GM12878 (cell line): ENCODE measurements at regions not wholly inside any gene's neighbourhood (a gene's known extent, or its start where the extent isn't known, plus 50 kb on each side); places are given as distances from the start of the nearest gene placed in this dataset.

Experiments used
- ATAC-seq: fragments of 200-7000 bp; cut with Tn5 transposase; 3 replicates; pipeline ENCODE4 v1.9.1; 2020; ENCODE audit warnings: mild to moderate bottlenecking, moderate library complexity
- BruUV-seq: library from RNA; stranded (reverse); fragments of 400-500 nt; replicated peaks from 2 replicates; lab custom pipeline; 2021; lab: Mats Ljungman, UMichigan
- CTCF ChIA-PET: fragments of 300-600 bp; sonication (Branson Sonifier 250); formaldehyde crosslinking; extraction: SDS; loops from one replicate; lab custom pipeline; 2021; ENCODE audit warnings: inconsistent platforms; lab: Yijun Ruan, JAX
- POLR2A ChIA-PET: fragments of 350-600 bp; formaldehyde crosslinking; extraction: SDS; loops from one replicate; lab custom pipeline; 2021; ENCODE audit warnings: inconsistent platforms; lab: Charles Lee
- RAD21 ChIA-PET: fragments of 300-600 bp; sonication (Branson Sonifier 250); formaldehyde crosslinking; loops from one replicate; lab custom pipeline; 2023; ENCODE audit warnings: antibody characterized with exemption; ENCODE audit not compliant: unreplicated experiment; lab: Charles Lee
- SMC1A ChIA-PET: fragments of 300-600 bp; sonication (Branson Sonifier 250); formaldehyde crosslinking; loops from one replicate; lab custom pipeline; 2023; ENCODE audit not compliant: unreplicated experiment, uncharacterized antibody; lab: Charles Lee
- DNase-seq: peaks from one replicate; pipeline ENCODE4 v3.0.0-alpha.2; 2011; ENCODE audit warnings: low read depth, low spot score
- FAIRE-seq: peaks from 3 replicates; lab custom pipeline; 2011; peaks lifted over from hg19 to GRCh38; lab: Jason Lieb, UNC
- H2AFZ ChIP-seq: 2 replicates; pipeline ENCODE4 v1.6.0; 2011; ENCODE audit warnings: low read depth, low read length, control low read depth; ENCODE audit not compliant: control insufficient read depth
- H3K27ac ChIP-seq: 2 replicates; pipeline ENCODE4 v1.5.1; 2011; ENCODE audit warnings: control low read depth; ENCODE audit not compliant: control insufficient read depth, insufficient read depth
- H3K27me3 ChIP-seq, 2 experiments: replicated peaks in 1 of 2; 2 replicates each; pipeline versions ENCODE4 v1.6.0 to v1.6.1; 2011; ENCODE audit warnings: low read length in 1 of 2; ENCODE audit not compliant: control insufficient read depth in 2 of 2, insufficient read depth in 2 of 2
- H3K36me3 ChIP-seq, 2 experiments: 2 replicates each; pipeline ENCODE4 v1.5.1; 2011; ENCODE audit warnings: low read length in 1 of 2; ENCODE audit not compliant: control insufficient read depth in 2 of 2, insufficient read depth in 2 of 2
- H3K4me1 ChIP-seq: 2 replicates; pipeline ENCODE4 v1.6.1; 2011; ENCODE audit warnings: mild to moderate bottlenecking, low read length, moderate library complexity, mixed read lengths; ENCODE audit not compliant: control insufficient read depth, insufficient read depth
- H3K4me2 ChIP-seq: 2 replicates; pipeline ENCODE4 v1.6.0; 2011; ENCODE audit warnings: control low read depth; ENCODE audit not compliant: control insufficient read depth, insufficient read depth
- H3K4me3 ChIP-seq: fragments of 200-600 bp; sonication (generic); 2 replicates; pipeline ENCODE4 v1.5.1; 2016
- H3K79me2 ChIP-seq: 2 replicates; pipeline ENCODE4 v1.6.0; 2011; ENCODE audit warnings: low read length; ENCODE audit not compliant: control insufficient read depth, insufficient read depth
- H3K9ac ChIP-seq: 2 replicates; pipeline ENCODE4 v1.8.0; 2011; ENCODE audit warnings: low read length, control low read depth, mixed read lengths; ENCODE audit not compliant: control insufficient read depth, insufficient read depth
- H3K9me3 ChIP-seq: replicated peaks from 3 replicates; pipeline ENCODE4 v1.5.1; 2011; ENCODE audit warnings: mild to moderate bottlenecking, low read length; ENCODE audit not compliant: control insufficient read depth, insufficient read depth
- H4K20me1 ChIP-seq: 2 replicates; pipeline ENCODE4 v1.6.0; 2011; ENCODE audit not compliant: control insufficient read depth, insufficient read depth
- HSF1 ChIP-seq: fragments of 150-350 bp; IDR thresholded peaks from 2 replicates; pipeline ENCODE4 v1.6.1; 2014; ENCODE audit warnings: mild to moderate bottlenecking, low read depth, low read length
- IRF5 ChIP-seq: fragments of 450-650 bp; IDR thresholded peaks from 2 replicates; pipeline ENCODE4 v1.6.1; 2017; ENCODE audit warnings: borderline replicate concordance
- TAF1 ChIP-seq: IDR thresholded peaks from 2 replicates; pipeline ENCODE4 v1.6.1; 2011; ENCODE audit warnings: mild to moderate bottlenecking, low read depth, low read length, borderline replicate concordance
- ZNF622 ChIP-seq: fragments of 450-650 bp; IDR thresholded peaks from 2 replicates; pipeline ENCODE4 v1.6.1; 2017; ENCODE audit warnings: mild to moderate bottlenecking, inconsistent platforms
- WGBS: methylation state at CpG from one replicate; pipeline ENCODE4 v1.1.6; 2016; ENCODE audit warnings: low lambda C conversion rate; ENCODE audit not compliant: insufficient replicate concordance, insufficient coverage; ENCODE audit errors: missing lambda C conversion rate; 5-methylcytosine and 5-hydroxymethylcytosine counted together
- in situ Hi-C: fragments of 300-500 bp; cut with MboI; formaldehyde crosslinking; loops from 9 replicates; pipeline ENCODE4 v1.14.3; 2018; ENCODE audit warnings: mixed read lengths
- intact Hi-C: fragments of 100-400 bp; cut with micrococcal nuclease; formaldehyde crosslinking; loops from one replicate; pipeline ENCODE4 v1.14.2; 2022; ENCODE audit not compliant: unreplicated experiment

GRCh38 chr9:99405359-99405758 lies 183.3 kb downstream of the SEC61B start:
- Histone ChIP-seq H3K9ac (no peak overlapping the region), H3K27me3 (no peaks in the 10 kb centered on the region), H3K9me3 (no peaks in the 10 kb centered on the region), H3K27ac (no peak overlapping the region), H3K4me1 (no peaks in the 10 kb centered on the region), H3K4me2 (no peak overlapping the region), H3K36me3 (no peaks in the 10 kb centered on the region), H3K4me3 (no peak overlapping the region), H2AFZ (no peak overlapping the region), H4K20me1 (no peaks in the 10 kb centered on the region), H3K79me2 (no peaks in the 10 kb centered on the region)
- no peak for ATAC-seq
- no peak for DNase-seq
- no peak for FAIRE-seq
- whole genome bisulfite sequencing = 43% methylated on average over 2 of the region's 2 CpGs
- RAD21 ChIA-PET = no interaction called here
- SMC1A ChIA-PET = interaction anchor here (1.4 kb wide), 1 partner anchor 12 kb away, joined by 4 read pairs; no protein-coding TSS in a partner anchor
- in situ Hi-C loops = no loop called here
- POLR2A ChIA-PET = interaction anchor here (0.5 kb wide), 1 partner anchor 804 kb away, joined by 5 read pairs; no protein-coding TSS in a partner anchor
- TF ChIP-seq ZNF622 (no peak), IRF5 (no peak)
- intact Hi-C loops = no loop called here
- CTCF ChIA-PET = interaction anchor here (1.2 to 1.5 kb wide), 2 partner anchors 10 to 14 kb away, joined by 4 read pairs; no protein-coding TSS in a partner anchor
- no TSS peak for BruUV-seq

GRCh38 chr9:99406939-99407338 lies 184.9 kb downstream of the SEC61B start:
- no peak for ATAC-seq
- no peak overlapping the region for H2AFZ ChIP-seq
- BruUV-seq = no TSS peak
- no peaks in the 10 kb centered on the region for H3K4me1 ChIP-seq
- ChIA-PET POLR2A (interaction anchor here (0.7 kb wide), 1 partner anchor 107 kb away, joined by 3 read pairs; no protein-coding TSS in a partner anchor), SMC1A (interaction anchor here (0.9 to 1.6 kb wide), 5 partner anchors 9 to 204 kb away, joined by 3 to 4 read pairs (median 3); no protein-coding TSS in a partner anchor), CTCF (interaction anchor here (0.5 kb wide), 1 partner anchor 244 kb away, joined by 3 read pairs; no protein-coding TSS in a partner anchor), RAD21 (no interaction called here)
- no peaks in the 10 kb centered on the region for H3K27me3 ChIP-seq
- no peaks in the 10 kb centered on the region for H3K79me2 ChIP-seq
- H4K20me1 ChIP-seq = no peaks in the 10 kb centered on the region
- H3K9me3 ChIP-seq = no peaks in the 10 kb centered on the region
- no peak for FAIRE-seq
- in situ Hi-C loops = no loop called here
- H3K4me2 ChIP-seq = no peak overlapping the region
- no peak overlapping the region for H3K27ac ChIP-seq
- 36% methylated on average over 4 of the region's 4 CpGs for whole genome bisulfite sequencing
- no peak overlapping the region for H3K4me3 ChIP-seq
- H3K9ac ChIP-seq = no peak overlapping the region
- TF ChIP-seq TAF1 (no peak), HSF1 (no peak)
- no peak for DNase-seq
- H3K36me3 ChIP-seq = no peaks in the 10 kb centered on the region
- intact Hi-C loops = no loop called here
